HG02798 (cell line): ENCODE measurements at regions not wholly inside any gene's neighbourhood (a gene's known extent, or its start where the extent isn't known, plus 50 kb on each side); places are given as distances from the start of the nearest gene placed in this dataset.
"Not testable (repeated sequence)": the region's sequence is repeated elsewhere in the genome, so short reads cannot be mapped to it uniquely, and the experiment has no call there.

Experiments
- ATAC-seq: cut with Tn5 transposase; IDR thresholded peaks from one replicate; pipeline ENCODE4 v1.9.1; 2021; ENCODE audit warnings: mild to moderate bottlenecking; ENCODE audit not compliant: unreplicated experiment, poor library complexity

- ATAC-seq, result no peak
Measured at GRCh38 chr5:52007230-52007858, 624.1 kb downstream of the ISL1 start.

- ATAC-seq, result no peak
Measured at GRCh38 chr5:52010454-52010853, 627.2 kb downstream of the ISL1 start.

- ATAC-seq, result no peak
Measured at GRCh38 chr5:52013523-52013922, 630.3 kb downstream of the ISL1 start.

- no peak for ATAC-seq
Measured at GRCh38 chr5:52015760-52016159, 632.5 kb downstream of the ISL1 start.

GRCh38 chr5:52017567-52017966, 634.3 kb downstream of the ISL1 start:
- ATAC-seq, result no peak

GRCh38 chr5:52024359-52024758, 641.1 kb downstream of the ISL1 start:
- no peak for ATAC-seq

GRCh38 chr5:52029836-52030235, 646.6 kb downstream of the ISL1 start:
- ATAC-seq, result not testable (repeated sequence)

GRCh38 chr5:52041842-52042241, 658.6 kb downstream of the ISL1 start:
- ATAC-seq, result no peak

- no peak for ATAC-seq
Measured at GRCh38 chr5:52043137-52043536, 659.9 kb downstream of the ISL1 start.

- no peak for ATAC-seq
Measured at GRCh38 chr5:52043543-52043942, 660.3 kb downstream of the ISL1 start.

- ATAC-seq, result no peak
Measured at GRCh38 chr5:52051759-52052158, 668.5 kb downstream of the ISL1 start.

- no peak for ATAC-seq
Measured at GRCh38 chr5:52063186-52063585, 679.9 kb downstream of the ISL1 start.

GRCh38 chr5:52065182-52065581, 681.9 kb downstream of the ISL1 start:
- peak; percentile 57 for ATAC-seq

- ATAC-seq, result no peak
Measured at GRCh38 chr5:52069997-52070396, 686.7 kb downstream of the ISL1 start.

GRCh38 chr5:52073993-52074689, 690.9 kb downstream of the ISL1 start:
- ATAC-seq, result no peak

GRCh38 chr5:52077941-52078815, 694.9 kb downstream of the ISL1 start:
- ATAC-seq, result no peak

- ATAC-seq, result not testable (repeated sequence)
Measured at GRCh38 chr5:52102311-52102710, 685.4 kb upstream of the ITGA1 start.

- ATAC-seq, result no peak
Measured at GRCh38 chr5:52107210-52107905, 680.4 kb upstream of the ITGA1 start.

GRCh38 chr5:52119768-52120167, 667.9 kb upstream of the ITGA1 start:
- ATAC-seq, result no peak

- no peak for ATAC-seq
Measured at GRCh38 chr5:52132053-52132452, 655.7 kb upstream of the ITGA1 start.
